Activated CD4-positive, alpha-beta T cell treated with anti-CD3 and anti-CD28 coated beads, Interleukin-2, amount 50 U/mL, for 16 hours (primary cell): ENCODE measurements at regions not wholly inside any gene's neighbourhood (a gene's known extent, or its start where the extent isn't known, plus 50 kb on each side); places are given as distances from the start of the nearest gene placed in this dataset.
"Not testable (repeated sequence)": the region's sequence is repeated elsewhere in the genome, so short reads cannot be mapped to it uniquely, and the experiment has no call there.

Source experiments
- DNase-seq: peaks from one replicate; pipeline ENCODE4 v3.0.0-alpha.2; 2020

- no peak for DNase-seq
Measured at GRCh38 chr11:47928426-47928825, 51.9 kb upstream of the PTPRJ start.

- no peak for DNase-seq
Measured at GRCh38 chr11:47924184-47924691, 56.1 kb upstream of the PTPRJ start.

GRCh38 chr11:47923667-47924066 lies 56.7 kb upstream of the PTPRJ start:
- no peak for DNase-seq

GRCh38 chr11:47921080-47921555 lies 59.2 kb upstream of the PTPRJ start:
- not testable (repeated sequence) for DNase-seq

GRCh38 chr11:47918882-47919495 lies 61.4 kb upstream of the PTPRJ start:
- DNase-seq = peak; percentile 18

GRCh38 chr11:47918370-47918690 lies 62.0 kb upstream of the PTPRJ start:
- DNase-seq = no peak

- DNase-seq = no peak
Measured at GRCh38 chr11:47917599-47918369, 62.6 kb upstream of the PTPRJ start.

- DNase-seq = no peak
Measured at GRCh38 chr11:47916361-47916841, 64.0 kb upstream of the PTPRJ start.

- no peak for DNase-seq
Measured at GRCh38 chr11:47915783-47916182, 64.6 kb upstream of the PTPRJ start.

GRCh38 chr11:47915374-47915773 lies 65.0 kb upstream of the PTPRJ start:
- peak; percentile 26 for DNase-seq

GRCh38 chr11:47914743-47915142 lies 65.6 kb upstream of the PTPRJ start:
- DNase-seq = no peak

GRCh38 chr11:47913529-47914244 lies 65.5 kb upstream of the NUP160 start:
- DNase-seq = no peak

GRCh38 chr11:47912843-47913437 lies 64.8 kb upstream of the NUP160 start:
- DNase-seq = no peak

GRCh38 chr11:47911149-47911548 lies 63.0 kb upstream of the NUP160 start:
- no peak for DNase-seq

- DNase-seq = peak; percentile 26
Measured at GRCh38 chr11:47908198-47908597, 60.0 kb upstream of the NUP160 start.

GRCh38 chr11:47907499-47907898 lies 59.3 kb upstream of the NUP160 start:
- DNase-seq = no peak

- no peak for DNase-seq
Measured at GRCh38 chr11:47906066-47906465, 57.9 kb upstream of the NUP160 start.

- no peak for DNase-seq
Measured at GRCh38 chr11:47905358-47906059, 57.4 kb upstream of the NUP160 start.

- no peak for DNase-seq
Measured at GRCh38 chr11:47904808-47905207, 56.7 kb upstream of the NUP160 start.

- no peak for DNase-seq
Measured at GRCh38 chr11:47904048-47904447, 55.9 kb upstream of the NUP160 start.

- no peak for DNase-seq
Measured at GRCh38 chr11:47899801-47900200, 51.7 kb upstream of the NUP160 start.
